ENCODE measurements at regions not wholly inside any gene's neighbourhood (a gene's known extent, or its start where the extent isn't known, plus 50 kb on each side); places are given as distances from the start of the nearest gene placed in this dataset.

DNA sequence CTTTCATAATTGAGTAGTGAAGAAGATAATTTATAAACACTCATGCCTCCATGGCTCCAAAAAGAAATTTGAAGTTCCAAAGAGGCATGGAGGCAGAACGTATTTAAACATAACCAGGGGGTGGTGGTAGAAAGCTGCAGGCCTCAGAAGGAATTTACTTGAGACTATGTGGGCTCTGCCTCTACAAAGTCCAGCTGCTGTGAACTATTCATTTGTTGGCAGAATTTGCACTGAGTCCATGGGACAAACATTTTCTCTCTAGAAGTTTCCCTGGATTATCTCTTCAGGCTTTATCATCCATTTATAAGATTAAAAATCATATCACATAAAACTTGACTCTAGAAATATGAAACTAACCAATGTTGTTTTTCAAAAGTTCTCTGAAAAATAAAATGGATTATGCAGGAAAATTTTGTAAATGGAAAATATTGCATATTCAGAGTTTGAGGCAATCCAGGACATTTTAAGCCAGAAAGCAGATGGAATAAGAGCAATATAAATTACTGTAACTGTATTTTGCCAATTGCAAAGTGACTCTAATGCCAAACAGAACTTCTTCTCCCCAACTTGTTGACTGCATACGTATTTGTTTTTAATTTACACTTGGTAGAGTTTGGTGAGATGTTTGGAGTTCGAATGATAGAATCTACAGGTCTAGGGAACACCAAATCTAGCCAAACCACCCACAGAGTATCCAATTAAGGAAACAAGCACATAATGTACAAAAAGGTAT, 258.2 kb downstream of the ENC1 start:
- TF ChIP-seq, protein P1, sequence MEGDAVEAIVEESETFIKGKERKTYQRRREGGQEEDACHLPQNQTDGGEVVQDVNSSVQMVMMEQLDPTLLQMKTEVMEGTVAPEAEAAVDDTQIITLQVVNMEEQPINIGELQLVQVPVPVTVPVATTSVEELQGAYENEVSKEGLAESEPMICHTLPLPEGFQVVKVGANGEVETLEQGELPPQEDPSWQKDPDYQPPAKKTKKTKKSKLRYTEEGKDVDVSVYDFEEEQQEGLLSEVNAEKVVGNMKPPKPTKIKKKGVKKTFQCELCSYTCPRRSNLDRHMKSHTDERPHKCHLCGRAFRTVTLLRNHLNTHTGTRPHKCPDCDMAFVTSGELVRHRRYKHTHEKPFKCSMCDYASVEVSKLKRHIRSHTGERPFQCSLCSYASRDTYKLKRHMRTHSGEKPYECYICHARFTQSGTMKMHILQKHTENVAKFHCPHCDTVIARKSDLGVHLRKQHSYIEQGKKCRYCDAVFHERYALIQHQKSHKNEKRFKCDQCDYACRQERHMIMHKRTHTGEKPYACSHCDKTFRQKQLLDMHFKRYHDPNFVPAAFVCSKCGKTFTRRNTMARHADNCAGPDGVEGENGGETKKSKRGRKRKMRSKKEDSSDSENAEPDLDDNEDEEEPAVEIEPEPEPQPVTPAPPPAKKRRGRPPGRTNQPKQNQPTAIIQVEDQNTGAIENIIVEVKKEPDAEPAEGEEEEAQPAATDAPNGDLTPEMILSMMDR (IDR thresholded peaks at IDR 0.05), result no peak
- no peak for TF ChIP-seq POLR2A (IDR thresholded peaks at IDR 0.05)

All from testis (tissue), 2 donors.